NB4 (cell line): ENCODE measurements at regions not wholly inside any gene's neighbourhood (a gene's known extent, or its start where the extent isn't known, plus 50 kb on each side); places are given as distances from the start of the nearest gene placed in this dataset.

Source experiments
- DNase-seq: peaks from one replicate; pipeline ENCODE4 v3.0.0; 2010; ENCODE audit warnings: low read depth
- H3K4me3 ChIP-seq: one replicate; pipeline ENCODE4 v1.5.1; 2011; ENCODE audit warnings: mild to moderate bottlenecking, low read depth, low read length, moderate library complexity
- MYC ChIP-seq: IDR thresholded peaks from 2 replicates; pipeline ENCODE4 v1.6.1; 2011; ENCODE audit warnings: low read depth, low read length
- POLR2A ChIP-seq: IDR thresholded peaks from 2 replicates; pipeline ENCODE4 v1.6.1; 2011; ENCODE audit warnings: mild to moderate bottlenecking; ENCODE audit not compliant: insufficient read length; ENCODE audit errors: extremely low read depth
- TF ChIP-seq, protein P1 (sequence below): IDR thresholded peaks from one replicate; pipeline ENCODE4 v1.5.1; 2012; ENCODE audit warnings: low read depth, low read length
- TF ChIP-seq, protein P2 (sequence below): IDR thresholded peaks from 2 replicates; pipeline ENCODE4 v1.6.1; 2011; ENCODE audit warnings: low read depth, low read length

DNA sequence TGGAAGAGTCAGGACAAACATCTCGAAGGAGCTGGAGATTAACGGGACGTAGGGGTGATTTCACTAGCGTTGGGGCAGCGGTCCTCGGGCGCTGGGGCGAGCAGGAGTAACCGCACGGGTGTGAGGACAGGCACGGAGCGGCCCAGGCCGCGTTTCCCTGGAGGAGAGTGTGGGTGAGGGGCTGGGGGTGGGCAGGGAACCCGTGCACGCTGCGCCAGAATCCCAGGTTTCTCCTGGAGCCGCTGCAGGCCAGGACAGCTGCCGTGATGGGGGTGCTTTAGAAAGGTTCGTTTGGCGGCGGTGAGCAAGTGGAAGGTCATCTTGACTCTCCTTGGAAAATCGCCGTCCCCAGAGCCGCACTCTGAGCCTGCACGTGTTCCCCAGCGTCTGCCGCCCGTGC is 290.2 kb upstream of the IRX1 start:
- DNase-seq, result no peak
- no peak overlapping the region for H3K4me3 ChIP-seq
- TF ChIP-seq, protein P1, sequence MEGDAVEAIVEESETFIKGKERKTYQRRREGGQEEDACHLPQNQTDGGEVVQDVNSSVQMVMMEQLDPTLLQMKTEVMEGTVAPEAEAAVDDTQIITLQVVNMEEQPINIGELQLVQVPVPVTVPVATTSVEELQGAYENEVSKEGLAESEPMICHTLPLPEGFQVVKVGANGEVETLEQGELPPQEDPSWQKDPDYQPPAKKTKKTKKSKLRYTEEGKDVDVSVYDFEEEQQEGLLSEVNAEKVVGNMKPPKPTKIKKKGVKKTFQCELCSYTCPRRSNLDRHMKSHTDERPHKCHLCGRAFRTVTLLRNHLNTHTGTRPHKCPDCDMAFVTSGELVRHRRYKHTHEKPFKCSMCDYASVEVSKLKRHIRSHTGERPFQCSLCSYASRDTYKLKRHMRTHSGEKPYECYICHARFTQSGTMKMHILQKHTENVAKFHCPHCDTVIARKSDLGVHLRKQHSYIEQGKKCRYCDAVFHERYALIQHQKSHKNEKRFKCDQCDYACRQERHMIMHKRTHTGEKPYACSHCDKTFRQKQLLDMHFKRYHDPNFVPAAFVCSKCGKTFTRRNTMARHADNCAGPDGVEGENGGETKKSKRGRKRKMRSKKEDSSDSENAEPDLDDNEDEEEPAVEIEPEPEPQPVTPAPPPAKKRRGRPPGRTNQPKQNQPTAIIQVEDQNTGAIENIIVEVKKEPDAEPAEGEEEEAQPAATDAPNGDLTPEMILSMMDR, result no peak
- TF ChIP-seq, protein P2, sequence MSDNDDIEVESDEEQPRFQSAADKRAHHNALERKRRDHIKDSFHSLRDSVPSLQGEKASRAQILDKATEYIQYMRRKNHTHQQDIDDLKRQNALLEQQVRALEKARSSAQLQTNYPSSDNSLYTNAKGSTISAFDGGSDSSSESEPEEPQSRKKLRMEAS, result no peak

DNA sequence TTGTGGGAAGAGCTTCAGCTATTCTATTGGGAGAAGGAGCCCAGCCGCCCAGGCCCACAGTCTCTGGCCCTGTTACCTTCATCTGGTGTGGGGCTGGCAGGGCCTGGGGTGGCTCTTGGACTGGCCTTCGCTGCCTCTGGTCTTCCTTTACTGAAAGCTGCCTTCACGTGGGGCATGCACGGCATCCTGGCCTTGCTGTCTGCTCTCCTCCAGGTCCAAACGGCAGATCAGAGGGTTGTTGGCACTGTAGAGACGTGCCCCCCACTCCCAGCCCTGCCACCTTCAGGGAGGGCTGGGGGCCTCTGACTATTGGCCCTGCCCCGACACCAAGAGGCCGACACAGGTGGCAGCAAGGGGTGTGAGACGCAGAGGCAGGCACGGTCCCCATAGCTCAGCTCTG is 291.3 kb upstream of the IRX1 start:
- TF ChIP-seq MYC, result no peak
- no peak for TF ChIP-seq POLR2A
- TF ChIP-seq, protein P1, result no peak
- TF ChIP-seq, protein P2, result no peak
- DNase-seq, result no peak
- no peak overlapping the region for H3K4me3 ChIP-seq

DNA sequence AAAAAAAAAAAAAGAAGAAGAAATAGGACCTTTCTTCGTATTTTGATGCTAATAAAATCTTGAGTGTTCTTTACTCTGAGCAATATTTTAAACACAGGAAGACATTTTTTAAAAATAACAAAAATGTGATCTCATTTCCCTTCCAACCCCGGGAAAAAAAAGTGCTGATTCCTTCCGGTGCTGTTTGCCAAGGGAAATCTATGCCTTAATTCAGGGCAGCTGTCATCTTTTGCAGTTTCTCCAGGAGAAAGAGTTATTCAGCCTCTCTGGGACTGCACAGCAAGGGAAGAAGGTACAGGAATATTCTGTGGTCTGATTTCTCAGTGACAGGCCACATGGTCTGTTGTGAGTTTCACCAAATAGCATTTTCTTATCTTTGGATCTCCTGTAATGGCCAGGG is 291.9 kb upstream of the IRX1 start:
- TF ChIP-seq, protein P2, result no peak
- TF ChIP-seq, protein P1, result no peak
- TF ChIP-seq MYC (no peak), POLR2A (no peak)
- H3K4me3 ChIP-seq, result no peak overlapping the region
- DNase-seq, result no peak

DNA sequence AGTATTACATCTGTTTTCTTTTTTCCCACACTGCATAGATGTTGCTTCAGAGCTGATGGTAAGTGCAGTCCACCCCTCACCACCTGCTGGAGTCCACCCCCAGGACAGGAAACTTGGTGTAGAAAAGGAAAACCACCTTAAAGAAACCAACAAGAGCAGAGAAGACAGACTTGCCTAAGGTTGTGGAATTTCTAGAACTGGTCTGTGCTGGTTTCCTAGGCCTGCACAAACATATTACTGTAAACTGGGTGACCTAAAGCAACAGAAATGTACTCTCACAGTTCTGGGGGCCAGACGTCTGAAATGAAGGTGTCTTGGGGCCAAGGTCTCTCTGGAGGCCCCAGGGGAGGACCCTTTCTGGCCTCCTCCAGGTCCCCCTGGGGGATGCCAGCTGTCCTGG is 293.4 kb upstream of the IRX1 start:
- no peak for DNase-seq
- TF ChIP-seq, protein P1, result no peak
- TF ChIP-seq, protein P2, result no peak
- no peak for TF ChIP-seq POLR2A
- no peak for TF ChIP-seq MYC
- H3K4me3 ChIP-seq, result no peak overlapping the region

DNA sequence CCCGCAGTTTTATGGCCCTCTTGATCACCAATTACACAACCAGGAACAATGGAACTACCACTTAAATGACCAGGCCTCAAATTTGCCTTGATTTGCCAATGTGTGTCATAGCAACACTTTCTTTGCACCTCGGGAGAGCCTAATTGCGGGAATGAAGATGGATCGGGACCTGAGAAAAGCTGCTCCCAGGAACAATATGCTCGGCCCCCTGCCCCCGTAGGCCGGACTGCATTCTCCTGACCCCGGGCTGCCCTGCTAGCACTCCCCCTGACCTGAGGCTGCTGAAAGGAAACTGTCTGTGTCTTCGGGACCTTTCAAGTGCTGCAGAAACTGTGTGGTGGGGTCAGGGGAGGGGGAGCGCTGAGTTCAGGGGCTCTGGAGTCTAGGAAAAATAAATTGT is 294.3 kb upstream of the IRX1 start:
- DNase-seq, result no peak
- no peak overlapping the region for H3K4me3 ChIP-seq
- no peak for TF ChIP-seq POLR2A
- TF ChIP-seq MYC, result no peak
- TF ChIP-seq, protein P1, result no peak
- TF ChIP-seq, protein P2, result no peak

DNA sequence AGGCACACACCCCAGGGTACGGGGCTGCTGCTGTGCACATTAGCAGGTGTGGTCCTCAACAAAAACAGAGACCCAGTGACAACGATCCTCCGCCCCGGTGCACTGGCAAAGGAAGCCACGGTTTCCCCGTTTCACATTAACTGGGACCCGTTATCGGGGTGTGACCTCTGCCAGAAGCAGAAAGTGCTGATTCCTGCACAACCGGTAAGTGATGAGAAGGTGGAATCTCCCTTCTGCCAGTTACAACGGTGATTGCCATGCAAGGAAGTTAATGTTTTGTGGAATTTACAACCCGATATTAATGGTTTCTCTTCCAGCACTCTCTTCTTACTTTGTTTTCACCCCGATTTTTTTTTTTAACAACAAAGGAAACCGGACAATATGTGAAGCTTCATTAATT is 294.9 kb upstream of the IRX1 start:
- DNase-seq, result no peak
- TF ChIP-seq, protein P2, result no peak
- TF ChIP-seq MYC (no peak), POLR2A (no peak)
- TF ChIP-seq, protein P1, result no peak
- no peak overlapping the region for H3K4me3 ChIP-seq
